OCI-LY1 (cell line): ENCODE measurements at regions not wholly inside any gene's neighbourhood (a gene's known extent, or its start where the extent isn't known, plus 50 kb on each side); places are given as distances from the start of the nearest gene placed in this dataset.

Source experiments
- H2AFZ ChIP-seq: fragments of 200-600 bp; sonication (generic), shearing (Covaris generic); 2 replicates; pipeline ENCODE4 v1.6.0; 2014; ENCODE audit warnings: antibody characterized with exemption, mild to moderate bottlenecking, low read length
- H3F3A ChIP-seq: fragments of 200-600 bp; sonication (generic), shearing (Covaris generic); 2 replicates; pipeline ENCODE4 v1.6.0; 2014; ENCODE audit warnings: mild to moderate bottlenecking, antibody characterized with exemption, low read length, moderate library complexity; ENCODE audit not compliant: insufficient read depth
- H3K27ac ChIP-seq: fragments of 200-600 bp; sonication (generic); 2 replicates; pipeline ENCODE4 v1.5.1; 2014; ENCODE audit warnings: low read length, mixed run types, mild to moderate bottlenecking, low read depth; ENCODE audit not compliant: poor library complexity, severe bottlenecking
- H3K27me3 ChIP-seq: fragments of 200-600 bp; sonication (generic); 2 replicates; pipeline ENCODE4 v1.6.0; 2014; ENCODE audit warnings: antibody characterized with exemption, mild to moderate bottlenecking, low read length, moderate library complexity; ENCODE audit not compliant: insufficient read depth
- H3K36me3 ChIP-seq: fragments of 200-600 bp; sonication (generic); 2 replicates; pipeline ENCODE4 v1.6.1; 2014; ENCODE audit warnings: mild to moderate bottlenecking, antibody characterized with exemption, low read length, moderate library complexity, mixed read lengths; ENCODE audit not compliant: insufficient read depth
- H3K4me1 ChIP-seq: fragments of 200-600 bp; sonication (generic); 2 replicates; pipeline ENCODE4 v1.5.1; 2014; ENCODE audit warnings: mild to moderate bottlenecking, low read length, moderate library complexity; ENCODE audit not compliant: insufficient read depth, severe bottlenecking
- H3K4me2 ChIP-seq: fragments of 200-600 bp; sonication (generic), shearing (Covaris generic); 2 replicates; pipeline ENCODE4 v1.6.1; 2014; ENCODE audit warnings: low read length
- H3K4me3 ChIP-seq: fragments of 200-600 bp; sonication (generic); 2 replicates; pipeline ENCODE4 v1.5.1; 2014; ENCODE audit warnings: low read length, low read depth, mild to moderate bottlenecking, mixed read lengths; ENCODE audit not compliant: poor library complexity, severe bottlenecking
- H3K79me2 ChIP-seq: fragments of 200-600 bp; shearing (Covaris generic); 2 replicates; pipeline ENCODE4 v1.6.1; 2016; ENCODE audit warnings: mixed run types, low read length, mixed read lengths; ENCODE audit not compliant: insufficient read depth
- H3K9ac ChIP-seq: fragments of 200-600 bp; sonication (generic), shearing (Covaris generic); 2 replicates; pipeline ENCODE4 v1.6.1; 2014; ENCODE audit warnings: mild to moderate bottlenecking, low read length, mixed read lengths
- H3K9me2 ChIP-seq: fragments of 200-600 bp; sonication (generic), shearing (Covaris generic); 2 replicates; pipeline ENCODE4 v1.6.1; 2014; ENCODE audit warnings: low read depth, mild to moderate bottlenecking, low read length, mixed read lengths
- H3K9me3 ChIP-seq: fragments of 200-600 bp; shearing (Covaris generic); 2 replicates; pipeline ENCODE4 v1.6.1; 2014; ENCODE audit warnings: low read length, mixed read lengths
- H4K20me1 ChIP-seq: fragments of 200-600 bp; sonication (generic), shearing (Covaris generic); 2 replicates; pipeline ENCODE4 v1.6.0; 2016; ENCODE audit warnings: mild to moderate bottlenecking, low read length; ENCODE audit not compliant: insufficient read depth
- EZH2 ChIP-seq: fragments of 200-600 bp; sonication (generic), shearing (Covaris generic); IDR thresholded peaks from 2 replicates; pipeline ENCODE4 v1.8.0; 2017; ENCODE audit warnings: borderline replicate concordance, mixed run types, mild to moderate bottlenecking, antibody characterized with exemption, low read length, moderate library complexity, mixed read lengths
- TF ChIP-seq, protein P1 (sequence below): fragments of 200-600 bp; sonication (generic), shearing (Covaris generic); IDR thresholded peaks from 2 replicates; pipeline ENCODE4 v1.5.1; 2017; ENCODE audit warnings: mild to moderate bottlenecking, antibody characterized with exemption, low read length, moderate library complexity, mixed read lengths

DNA sequence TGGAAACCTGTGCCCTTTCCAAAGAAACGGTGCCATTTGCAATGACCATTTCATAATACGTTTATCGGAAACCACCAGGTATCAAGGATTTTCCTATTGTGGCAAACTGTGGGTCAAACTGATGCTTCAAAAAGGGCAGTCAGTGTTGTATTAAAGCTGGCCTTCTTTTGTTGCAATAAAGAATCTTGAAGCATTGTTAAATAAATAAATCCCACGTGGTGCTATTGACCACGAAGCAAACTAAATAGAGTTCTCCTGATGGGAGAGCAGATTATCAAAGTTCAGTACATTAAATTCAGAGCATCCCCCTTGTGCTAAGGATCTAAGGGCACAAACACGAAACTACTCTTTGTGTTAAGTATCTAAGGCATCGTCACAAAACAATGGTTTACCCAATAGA is 545.9 kb upstream of the MIR17HG start:
- Histone ChIP-seq H3K27me3 (no peaks in the 10 kb centered on the region), H3K36me3 (no peaks in the 10 kb centered on the region), H3F3A (no peaks in the 10 kb centered on the region), H3K9me2 (no peaks in the 10 kb centered on the region; the same call in 1 of the 2 replicates), H3K4me2 (no peak overlapping the region), H3K9ac (no peak overlapping the region), H3K9me3 (no peaks in the 10 kb centered on the region), H3K4me3 (no peak overlapping the region), H3K79me2 (no peaks in the 10 kb centered on the region), H4K20me1 (no peaks in the 10 kb centered on the region), H3K27ac (no peak overlapping the region), H2AFZ (no peak overlapping the region), H3K4me1 (no peaks in the 10 kb centered on the region)
- TF ChIP-seq, protein P1, sequence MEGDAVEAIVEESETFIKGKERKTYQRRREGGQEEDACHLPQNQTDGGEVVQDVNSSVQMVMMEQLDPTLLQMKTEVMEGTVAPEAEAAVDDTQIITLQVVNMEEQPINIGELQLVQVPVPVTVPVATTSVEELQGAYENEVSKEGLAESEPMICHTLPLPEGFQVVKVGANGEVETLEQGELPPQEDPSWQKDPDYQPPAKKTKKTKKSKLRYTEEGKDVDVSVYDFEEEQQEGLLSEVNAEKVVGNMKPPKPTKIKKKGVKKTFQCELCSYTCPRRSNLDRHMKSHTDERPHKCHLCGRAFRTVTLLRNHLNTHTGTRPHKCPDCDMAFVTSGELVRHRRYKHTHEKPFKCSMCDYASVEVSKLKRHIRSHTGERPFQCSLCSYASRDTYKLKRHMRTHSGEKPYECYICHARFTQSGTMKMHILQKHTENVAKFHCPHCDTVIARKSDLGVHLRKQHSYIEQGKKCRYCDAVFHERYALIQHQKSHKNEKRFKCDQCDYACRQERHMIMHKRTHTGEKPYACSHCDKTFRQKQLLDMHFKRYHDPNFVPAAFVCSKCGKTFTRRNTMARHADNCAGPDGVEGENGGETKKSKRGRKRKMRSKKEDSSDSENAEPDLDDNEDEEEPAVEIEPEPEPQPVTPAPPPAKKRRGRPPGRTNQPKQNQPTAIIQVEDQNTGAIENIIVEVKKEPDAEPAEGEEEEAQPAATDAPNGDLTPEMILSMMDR = no peak
- TF ChIP-seq EZH2 = no peak

DNA sequence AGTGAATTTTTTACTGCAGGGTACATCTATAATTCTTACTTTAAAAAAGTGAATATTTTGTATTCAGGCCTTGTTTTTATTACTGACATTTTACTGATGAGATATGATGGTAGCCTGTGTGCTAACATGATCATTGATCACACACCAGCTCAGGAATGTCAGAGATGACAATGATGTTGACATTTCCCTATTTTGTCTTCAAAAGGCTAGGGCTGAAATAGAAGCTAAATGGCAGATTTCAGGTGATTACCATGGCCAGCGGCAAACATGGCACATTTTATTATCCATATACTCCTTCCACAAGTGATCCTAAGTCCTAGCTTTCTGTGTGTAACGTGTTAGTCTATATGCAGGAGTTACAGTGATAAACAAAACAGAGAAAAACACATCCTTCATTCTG is 544.3 kb upstream of the MIR17HG start:
- Histone ChIP-seq H3K27ac (no peak overlapping the region), H3K27me3 (no peaks in the 10 kb centered on the region), H3K4me1 (no peaks in the 10 kb centered on the region), H3K9me2 (no peaks in the 10 kb centered on the region; the same call in 1 of the 2 replicates), H3K9me3 (no peaks in the 10 kb centered on the region), H3K79me2 (no peaks in the 10 kb centered on the region), H3K9ac (no peak overlapping the region), H3K4me3 (no peak overlapping the region), H3K4me2 (no peak overlapping the region), H3F3A (no peaks in the 10 kb centered on the region), H4K20me1 (no peaks in the 10 kb centered on the region), H3K36me3 (no peaks in the 10 kb centered on the region), H2AFZ (no peak overlapping the region)
- TF ChIP-seq, protein P1 = no peak
- no peak for TF ChIP-seq EZH2

DNA sequence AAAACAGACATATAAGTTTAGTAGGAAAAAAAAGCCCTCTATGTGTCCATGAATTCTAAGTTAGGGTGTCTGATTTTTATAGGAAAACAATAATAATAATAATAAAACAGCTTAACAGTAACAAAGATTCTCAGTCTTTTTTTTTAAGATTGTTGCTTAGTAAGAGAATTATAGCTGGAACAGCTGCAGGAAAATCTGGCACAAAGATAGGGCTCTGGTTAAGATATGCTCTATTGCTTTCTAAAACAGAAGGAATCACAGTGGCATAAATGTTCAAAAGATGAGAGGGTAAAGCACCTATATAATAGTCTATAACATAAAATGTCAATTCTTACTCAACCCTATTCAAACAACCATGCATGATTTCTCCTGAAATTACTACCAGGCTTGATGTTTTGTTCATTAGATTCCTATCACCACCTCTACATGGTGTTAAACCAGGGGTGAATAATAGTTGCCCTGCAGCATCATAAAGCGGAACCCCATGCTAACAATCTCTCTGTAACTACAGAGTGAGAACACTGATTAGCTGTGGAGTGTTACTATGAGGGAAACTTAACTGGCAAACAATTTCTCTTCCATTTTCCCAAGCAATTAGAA is 541.4 kb upstream of the MIR17HG start:
- Histone ChIP-seq H3K9me2 (no peaks in the 10 kb centered on the region), H3K4me1 (no peaks in the 10 kb centered on the region), H3K79me2 (no peaks in the 10 kb centered on the region), H3K36me3 (no peaks in the 10 kb centered on the region), H3K4me2 (no peak overlapping the region), H3K9ac (no peak overlapping the region), H3K4me3 (no peak overlapping the region), H4K20me1 (no peaks in the 10 kb centered on the region), H3K9me3 (no peaks in the 10 kb centered on the region), H3K27ac (no peak overlapping the region), H3F3A (no peaks in the 10 kb centered on the region), H3K27me3 (no peaks in the 10 kb centered on the region), H2AFZ (no peak overlapping the region)
- TF ChIP-seq, protein P1 = no peak
- no peak for TF ChIP-seq EZH2
